AG20443 (cell line): ENCODE measurements at regions not wholly inside any gene's neighbourhood (a gene's known extent, or its start where the extent isn't known, plus 50 kb on each side); places are given as distances from the start of the nearest gene placed in this dataset.
A peak's percentile ranks its signal among the peaks of the same experiment; 100 is the strongest.

Experiments
- DNase-seq: peaks from one replicate; pipeline ENCODE4 v3.0.0; 2012; ENCODE audit warnings: low spot score, mixed read lengths

DNA sequence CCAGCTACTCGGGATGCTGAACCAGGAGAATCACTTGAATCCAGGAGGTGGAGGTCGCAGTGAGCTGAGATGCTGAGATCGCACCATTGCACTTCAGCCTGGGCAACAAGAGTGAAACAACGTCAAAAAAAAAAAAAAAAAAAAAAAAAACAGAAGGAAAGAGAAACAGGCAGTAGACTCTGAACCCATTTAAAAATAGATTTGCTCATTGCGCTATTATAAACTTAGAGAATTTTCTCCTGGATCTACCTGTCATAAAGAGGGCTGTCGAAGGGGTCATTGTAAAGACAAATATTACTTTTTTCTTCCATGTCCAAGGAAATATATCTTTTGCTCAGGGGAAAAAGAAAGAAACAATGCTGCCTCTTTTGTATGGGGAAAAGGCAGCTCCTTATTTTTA, 425.0 kb upstream of the ID2 start:
- DNase-seq = no peak

DNA sequence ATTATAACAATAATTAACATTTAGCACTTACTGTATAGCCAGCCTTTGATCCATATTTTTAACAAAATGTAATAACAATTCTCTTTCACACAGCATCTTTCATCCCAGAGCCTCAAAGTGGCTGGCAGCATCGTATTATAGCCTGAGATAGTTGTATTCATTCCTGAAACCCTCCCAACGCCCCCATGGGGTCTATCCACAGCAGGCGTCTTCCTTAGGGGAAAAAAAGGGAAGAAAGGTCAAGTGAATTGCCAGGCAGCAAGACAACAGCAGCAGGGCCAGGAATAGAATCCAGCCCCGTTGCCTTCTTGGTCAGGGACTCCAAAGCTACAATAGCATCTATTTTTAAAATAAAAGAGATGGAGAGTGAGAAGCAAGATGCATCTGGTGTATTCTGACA, 424.4 kb upstream of the ID2 start:
- DNase-seq = no peak

DNA sequence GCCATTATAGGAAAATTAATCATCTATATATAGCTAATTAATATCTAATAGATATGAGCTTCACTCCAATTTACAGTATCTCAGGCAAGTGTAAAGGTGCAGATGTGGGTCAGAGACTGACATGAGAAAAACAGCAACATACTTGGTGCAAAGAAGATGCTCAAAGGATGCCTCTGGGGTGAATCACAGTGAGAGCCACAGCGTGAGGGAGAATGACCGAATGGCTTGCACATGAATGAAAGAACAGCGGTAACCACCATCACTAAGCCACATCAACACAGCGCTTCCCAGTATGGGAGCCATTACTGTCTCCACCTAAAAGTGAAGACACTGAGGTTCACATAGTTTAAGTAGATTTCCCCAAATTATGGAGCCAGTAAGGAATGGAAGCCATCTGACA, 423.4 kb upstream of the ID2 start:
- no peak for DNase-seq

DNA sequence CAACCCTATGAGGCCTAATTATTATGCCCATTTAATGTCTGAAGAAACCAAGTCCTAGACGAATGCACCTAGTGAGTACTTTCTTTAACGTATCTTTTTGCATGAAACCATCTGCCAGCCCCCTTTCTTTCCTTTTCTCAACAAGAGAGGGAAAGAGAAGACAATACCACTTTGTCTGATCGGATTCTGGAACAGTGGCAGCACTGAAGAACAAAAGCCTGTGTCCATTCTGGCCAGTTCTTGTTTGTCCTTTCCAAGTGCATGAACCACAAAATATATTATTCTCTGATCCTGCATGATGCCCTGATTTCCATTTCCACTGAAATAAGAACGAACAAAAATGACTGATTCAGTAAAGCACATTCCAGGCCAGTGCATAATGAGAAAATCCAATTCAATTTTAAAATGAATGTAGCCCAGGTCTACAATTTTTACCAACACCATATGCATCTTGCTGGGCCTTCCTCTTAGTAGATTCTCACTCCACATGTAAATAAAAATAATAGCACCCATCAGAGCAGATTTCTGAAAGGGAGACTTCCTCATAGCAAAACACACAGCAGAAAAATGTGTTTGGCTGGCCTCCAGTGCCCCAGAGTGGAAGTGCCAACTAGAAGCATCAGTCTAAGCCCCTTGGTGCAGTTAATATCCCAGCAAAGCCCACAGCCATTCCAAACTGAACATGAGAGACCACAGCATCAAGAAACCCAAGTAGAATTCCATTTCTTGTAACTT, 422.6 kb upstream of the ID2 start:
- DNase-seq = no peak

DNA sequence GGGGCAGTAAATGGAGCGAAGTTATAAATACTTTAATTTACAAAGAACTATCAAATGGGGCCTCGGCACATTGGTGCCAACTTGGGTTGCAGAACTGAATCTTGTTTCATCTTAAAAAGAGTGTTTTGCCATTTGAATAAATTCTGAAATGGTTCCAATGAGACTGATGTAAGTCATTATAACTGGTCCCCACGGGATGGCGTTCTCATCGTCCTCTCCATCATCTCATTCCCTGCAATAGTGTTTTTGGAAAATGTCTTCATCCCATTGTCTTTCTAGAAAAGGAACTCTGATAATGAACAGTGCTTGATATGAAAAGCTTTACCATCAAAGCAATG, 422.0 kb upstream of the ID2 start:
- DNase-seq = no peak

DNA sequence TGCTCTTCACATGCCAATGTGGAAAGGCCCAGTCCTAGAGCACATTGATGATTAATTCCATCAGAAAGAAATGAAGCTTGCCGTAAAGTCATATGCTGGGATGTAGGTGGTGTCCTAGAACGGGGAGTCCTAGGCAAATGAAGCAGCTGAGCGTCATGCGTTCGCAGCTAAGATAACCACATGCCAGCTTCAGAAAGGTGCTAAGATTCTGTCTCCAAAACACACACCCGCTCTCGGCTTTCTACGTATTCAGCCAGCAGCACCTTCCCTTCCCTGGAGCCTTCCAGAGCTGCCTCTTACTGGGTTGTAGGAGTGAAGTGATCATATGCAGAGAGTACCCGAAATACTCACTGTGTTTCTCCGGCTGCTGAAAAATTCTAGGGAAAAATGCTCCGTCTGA, 421.6 kb upstream of the ID2 start:
- DNase-seq = no peak

DNA sequence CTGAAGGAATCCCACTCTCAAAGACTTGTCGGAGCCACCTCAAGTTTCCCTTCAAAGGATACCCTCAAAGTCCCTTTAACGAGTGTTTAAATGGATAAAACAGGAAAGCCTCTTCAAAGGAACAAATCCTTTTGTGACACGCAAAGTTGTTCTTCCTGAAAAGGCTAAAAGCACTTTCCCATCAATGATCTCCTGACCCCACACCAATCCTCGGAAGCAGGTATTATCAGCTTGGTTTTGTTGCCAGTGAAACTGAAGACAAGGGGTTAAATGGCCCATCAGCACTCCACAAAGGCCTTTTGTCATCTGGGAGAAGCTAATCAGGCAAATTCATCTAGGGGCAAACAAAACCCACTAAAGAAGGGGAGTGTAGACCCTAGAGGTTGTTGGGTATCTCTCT, 418.0 kb upstream of the ID2 start:
- DNase-seq = no peak

DNA sequence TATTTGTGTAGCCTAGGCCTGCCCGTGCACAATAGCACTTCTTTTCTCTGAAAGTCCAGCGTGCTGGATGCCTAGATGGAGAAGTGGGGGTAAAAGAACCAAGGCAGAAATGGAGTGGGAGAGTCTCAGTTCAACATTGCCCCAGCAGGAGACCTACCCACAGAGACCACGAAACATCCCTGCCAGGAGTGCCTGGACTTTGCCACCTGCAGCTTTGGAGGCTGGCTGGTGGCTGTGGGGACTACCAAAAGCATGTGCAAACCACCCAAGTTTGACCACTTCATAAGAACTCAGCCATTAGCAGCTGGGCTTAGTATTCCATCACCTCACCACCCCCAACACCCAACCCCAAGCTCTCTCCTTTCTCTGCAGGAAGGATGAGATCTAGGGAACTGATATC, 416.9 kb upstream of the ID2 start:
- no peak for DNase-seq

DNA sequence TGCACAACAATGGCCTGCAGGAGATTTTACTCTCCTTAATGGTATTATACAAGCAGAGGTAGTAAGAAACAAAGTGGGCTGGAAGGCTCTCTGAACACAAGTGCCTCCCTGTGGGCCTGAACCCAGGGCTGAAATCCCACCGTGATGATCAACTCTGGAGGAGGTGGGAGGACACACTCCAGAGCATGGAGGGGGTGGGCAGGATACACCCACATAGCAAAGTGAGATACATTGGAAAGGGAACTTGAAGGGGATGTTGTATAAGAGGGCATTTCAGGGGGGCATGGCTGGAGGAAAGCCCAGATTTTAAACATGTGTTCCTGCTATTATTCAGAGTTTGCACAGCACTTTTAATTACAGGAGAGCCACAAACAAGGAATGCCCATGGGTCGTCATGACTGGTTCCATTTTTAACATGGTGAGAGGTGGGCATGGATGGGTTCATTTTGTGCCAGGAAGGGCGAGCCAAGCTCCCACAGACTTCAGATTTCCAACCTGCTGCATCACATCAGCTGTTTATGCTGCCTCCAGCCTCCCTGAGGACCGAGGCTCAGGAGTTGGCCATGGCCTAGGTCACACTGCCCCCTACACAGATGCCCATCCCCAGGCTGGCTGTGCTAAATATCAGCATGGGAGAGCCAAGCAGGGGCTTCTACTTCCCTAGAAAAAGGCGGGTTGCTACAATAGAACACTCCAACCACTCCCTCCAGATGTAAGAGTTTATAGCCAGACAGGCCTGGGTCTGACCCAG, 416.2 kb upstream of the ID2 start:
- no peak for DNase-seq

DNA sequence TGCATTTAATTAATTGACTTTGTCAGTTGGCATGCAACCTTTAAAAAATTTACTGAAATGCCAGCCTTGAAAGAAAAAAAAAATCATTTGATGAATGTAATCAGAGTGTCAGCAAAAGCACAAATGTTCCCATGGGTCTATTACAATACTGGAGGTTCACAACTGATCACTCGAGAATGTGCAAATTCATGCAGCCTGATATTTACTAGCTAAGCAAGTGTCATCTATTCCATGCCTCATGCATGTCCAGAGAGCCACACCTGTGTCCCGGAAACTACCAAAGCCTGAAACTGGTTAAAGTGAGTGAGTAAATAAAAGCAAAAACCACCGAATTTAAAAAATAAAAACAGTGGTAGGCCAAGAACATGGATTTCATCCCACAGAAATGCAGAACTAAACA, 415.3 kb upstream of the ID2 start:
- no peak for DNase-seq

DNA sequence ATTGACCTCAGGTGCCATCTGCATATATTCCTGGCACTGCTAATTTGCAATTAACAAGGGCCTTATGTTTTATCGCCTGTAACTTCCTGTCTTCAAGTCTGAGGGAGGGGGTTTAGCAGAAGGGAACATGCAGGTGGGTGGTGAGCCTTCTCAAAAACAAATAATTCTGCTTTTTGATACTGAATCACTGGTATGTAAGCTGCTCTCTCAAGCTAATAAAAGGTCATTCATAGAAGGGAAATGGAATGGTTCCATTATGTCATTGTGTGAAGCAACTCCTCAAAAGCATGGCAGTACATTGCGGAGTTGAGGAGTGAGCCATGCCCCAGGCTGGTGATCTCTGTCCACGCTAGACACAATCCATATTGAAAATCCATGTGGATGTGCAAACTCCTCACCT, 414.8 kb upstream of the ID2 start:
- DNase-seq = no peak

DNA sequence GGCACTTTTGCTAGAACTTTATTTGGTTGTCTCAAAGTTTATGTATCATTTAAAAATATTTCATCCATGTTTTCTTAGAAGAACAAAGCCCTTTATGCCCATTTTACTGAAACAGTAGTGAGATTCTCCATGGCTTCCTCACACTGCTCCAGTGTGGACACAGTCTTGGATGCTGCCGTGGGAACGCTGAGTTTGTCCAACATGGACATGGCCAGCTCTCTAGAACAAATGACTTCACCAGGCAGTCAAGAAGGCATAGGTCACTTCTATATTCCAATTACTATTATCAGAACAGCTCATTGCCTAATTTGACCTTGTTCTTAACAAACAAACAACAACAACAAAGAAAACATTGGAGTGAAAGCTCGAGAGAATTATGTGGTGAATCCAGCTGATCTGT, 414.1 kb upstream of the ID2 start:
- DNase-seq = no peak

DNA sequence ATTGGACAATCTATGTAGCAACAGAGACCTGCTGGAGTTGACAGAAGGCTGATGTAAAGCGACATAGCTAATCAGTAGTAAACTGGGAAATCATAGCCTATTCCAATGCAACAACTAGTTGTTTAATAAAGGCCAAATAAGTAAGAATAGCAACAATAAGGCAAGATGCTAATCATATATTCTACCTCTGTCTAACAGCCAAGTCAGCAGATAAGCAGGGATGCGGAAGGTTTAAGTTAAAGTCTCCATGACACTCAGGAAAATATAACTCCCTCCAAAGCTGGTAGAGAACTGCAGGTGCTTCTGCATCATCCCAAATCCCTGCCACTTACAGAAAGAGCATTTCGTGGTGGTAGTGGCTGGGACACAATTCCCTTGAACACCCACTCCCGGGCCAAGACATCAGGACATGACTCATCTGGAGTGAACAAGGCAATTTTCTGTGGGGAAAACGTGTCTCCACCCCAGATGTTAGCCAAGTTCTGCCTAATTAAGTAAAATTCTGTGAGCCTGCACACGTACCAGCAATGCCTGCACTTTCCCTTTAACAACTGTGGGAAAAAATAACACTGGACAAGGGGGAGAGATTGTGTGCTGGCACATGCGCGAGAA, 413.6 kb upstream of the ID2 start:
- DNase-seq = peak; percentile 75

DNA sequence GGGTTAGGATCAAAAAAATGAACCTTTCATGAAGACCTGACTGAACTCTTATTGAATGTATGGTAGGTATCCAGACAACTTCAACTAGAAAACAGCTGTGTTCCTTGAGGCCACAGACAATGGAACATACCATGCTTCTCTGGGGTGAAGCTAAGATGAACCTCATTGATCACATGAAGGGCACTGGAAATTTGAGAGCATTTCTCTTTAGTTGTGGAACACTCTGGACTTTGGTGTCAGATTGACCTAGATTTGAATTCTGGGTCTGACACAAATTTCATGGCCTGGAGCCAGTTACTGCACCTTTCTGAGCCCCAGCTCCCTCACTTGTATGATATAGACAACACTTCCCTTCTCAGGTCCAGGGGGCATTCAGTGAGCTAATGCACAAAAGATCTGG, 411.2 kb upstream of the ID2 start:
- DNase-seq = no peak

DNA sequence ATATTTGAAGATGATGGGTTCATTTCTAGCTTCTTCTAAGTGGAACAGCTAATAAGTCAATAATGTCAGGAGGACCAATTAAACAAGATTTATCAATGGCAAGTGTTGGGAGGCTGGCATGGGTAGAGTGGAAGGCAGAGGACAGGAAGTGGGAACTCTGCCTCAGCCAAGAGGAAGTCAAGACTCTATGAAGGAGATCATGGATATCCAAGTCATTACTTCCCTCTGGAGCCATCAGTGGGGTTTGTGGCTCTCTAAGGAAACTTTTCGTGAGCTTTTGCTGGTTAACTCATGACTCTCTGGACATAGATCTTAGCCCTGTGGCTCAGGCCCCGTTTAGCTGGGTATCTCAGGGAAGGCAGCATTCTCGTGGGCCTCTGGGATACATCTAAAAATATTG, 410.4 kb upstream of the ID2 start:
- DNase-seq = no peak

DNA sequence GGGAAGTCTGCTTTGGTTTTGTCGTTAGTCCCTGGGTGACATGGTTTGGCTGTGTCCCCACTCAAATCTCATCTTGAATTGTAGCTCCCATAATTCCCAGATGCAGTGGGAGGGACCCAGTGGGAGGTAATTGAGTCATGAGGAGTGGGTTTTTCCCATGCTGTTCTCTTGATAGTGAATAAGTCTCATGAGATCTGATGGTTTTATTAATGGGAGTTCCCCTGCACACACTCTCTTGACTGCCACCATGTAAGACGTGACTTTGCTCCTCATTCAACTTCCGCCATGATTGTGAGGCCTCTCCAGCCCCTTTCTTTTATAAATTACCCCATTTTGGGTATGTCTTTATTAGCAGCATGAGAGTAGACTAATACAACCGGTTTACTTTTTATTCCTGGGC, 405.8 kb upstream of the ID2 start:
- DNase-seq = no peak

DNA sequence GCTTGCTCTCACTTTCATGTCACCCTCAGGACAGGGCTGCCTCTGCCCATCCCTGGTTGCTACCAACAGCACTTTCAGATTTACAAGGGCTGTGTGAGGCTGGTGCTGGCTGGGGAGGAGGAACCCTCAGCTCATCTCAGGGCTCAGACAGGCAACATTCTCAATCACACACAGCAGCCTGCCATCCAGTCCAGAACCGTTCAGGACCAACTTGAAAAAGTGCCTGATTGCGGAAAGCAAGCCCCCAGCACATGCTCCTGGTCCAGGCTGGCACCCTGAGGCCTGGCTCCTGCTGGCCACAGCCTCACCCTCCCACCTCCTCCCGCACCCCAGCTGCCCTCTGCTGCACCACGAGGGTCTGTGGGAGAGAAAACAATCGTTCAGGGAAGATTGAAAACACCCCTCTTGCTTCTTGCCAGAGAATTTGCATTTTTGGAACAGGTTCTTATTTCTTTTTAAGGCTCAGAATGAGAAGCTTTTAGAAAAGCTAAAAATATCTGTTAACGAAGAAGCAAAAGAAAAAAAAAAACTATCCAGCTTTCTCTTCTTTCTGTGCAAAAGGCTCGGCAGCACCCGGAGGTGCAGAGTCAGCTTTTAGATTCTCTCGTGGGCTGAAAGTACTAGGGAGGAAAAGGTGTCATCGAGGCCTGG, 403.8 kb upstream of the ID2 start:
- no peak for DNase-seq

DNA sequence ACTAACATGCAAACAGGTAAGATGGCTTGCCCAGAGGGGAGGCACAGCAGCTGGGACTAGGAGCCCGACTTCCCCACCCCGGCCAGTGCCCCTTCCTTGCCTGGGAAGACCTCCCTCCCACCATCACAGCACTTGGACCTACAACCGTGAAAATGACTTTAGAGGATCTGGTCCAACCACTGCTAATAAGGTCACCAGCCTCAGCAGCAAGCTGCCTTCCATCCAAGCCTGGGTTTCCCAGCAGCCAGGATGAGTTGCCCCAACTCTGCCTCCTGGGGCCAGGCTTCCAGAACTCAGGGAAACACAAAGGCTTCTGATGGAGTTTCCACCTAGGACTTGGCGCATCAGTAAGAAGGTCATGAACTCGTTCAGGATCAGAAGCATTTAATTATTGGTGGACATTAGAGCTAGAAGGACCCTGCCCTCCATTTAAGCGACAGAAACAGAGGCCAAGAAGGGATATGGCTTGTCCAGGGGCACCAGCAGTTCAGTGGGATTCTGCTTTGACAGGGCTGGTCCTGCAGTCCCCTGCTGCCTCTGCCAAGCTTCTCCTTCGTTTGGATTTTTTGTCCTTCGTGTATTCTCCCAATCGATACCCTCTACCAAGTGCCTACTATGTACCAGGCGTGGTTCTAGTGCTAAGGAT, 403.0 kb upstream of the ID2 start:
- no peak for DNase-seq

DNA sequence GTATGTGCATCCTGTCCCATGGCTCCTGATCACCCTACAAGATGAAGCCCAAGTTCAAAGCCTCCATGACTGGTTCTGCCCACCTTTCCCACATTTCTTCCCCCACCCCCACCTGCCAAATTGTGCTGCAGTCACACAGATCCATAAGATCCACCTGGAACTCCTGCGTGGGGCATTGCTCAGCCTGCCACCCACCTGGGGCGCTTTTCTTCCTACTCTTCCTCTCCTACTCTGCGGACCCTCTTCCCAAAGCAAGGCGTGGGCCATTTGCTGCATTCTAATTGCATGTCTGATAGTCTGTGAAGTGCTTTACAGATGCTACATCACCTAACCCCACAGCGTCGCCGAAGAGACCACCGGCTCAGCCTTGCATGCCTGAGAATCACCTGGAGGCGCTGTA, 402.4 kb upstream of the ID2 start:
- DNase-seq = no peak

DNA sequence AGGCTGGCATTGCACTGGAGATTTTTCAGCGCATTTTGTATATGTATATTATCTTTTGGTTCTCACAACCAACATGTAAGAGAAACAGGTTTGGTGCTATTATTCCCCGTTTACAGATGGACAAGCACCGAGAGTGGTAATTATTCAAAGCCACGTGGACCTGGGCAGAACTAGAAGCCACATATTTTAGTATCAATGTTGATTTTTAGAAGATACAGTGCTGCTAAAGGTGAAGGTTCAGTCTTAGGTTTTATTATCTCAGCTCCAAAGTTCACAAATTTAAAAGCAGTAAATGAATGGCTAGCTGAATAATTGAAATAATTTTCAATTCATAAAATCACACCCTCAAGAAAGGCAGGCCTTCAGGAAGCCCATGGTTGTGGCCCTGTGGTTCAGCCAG, 400.6 kb upstream of the ID2 start:
- no peak for DNase-seq

DNA sequence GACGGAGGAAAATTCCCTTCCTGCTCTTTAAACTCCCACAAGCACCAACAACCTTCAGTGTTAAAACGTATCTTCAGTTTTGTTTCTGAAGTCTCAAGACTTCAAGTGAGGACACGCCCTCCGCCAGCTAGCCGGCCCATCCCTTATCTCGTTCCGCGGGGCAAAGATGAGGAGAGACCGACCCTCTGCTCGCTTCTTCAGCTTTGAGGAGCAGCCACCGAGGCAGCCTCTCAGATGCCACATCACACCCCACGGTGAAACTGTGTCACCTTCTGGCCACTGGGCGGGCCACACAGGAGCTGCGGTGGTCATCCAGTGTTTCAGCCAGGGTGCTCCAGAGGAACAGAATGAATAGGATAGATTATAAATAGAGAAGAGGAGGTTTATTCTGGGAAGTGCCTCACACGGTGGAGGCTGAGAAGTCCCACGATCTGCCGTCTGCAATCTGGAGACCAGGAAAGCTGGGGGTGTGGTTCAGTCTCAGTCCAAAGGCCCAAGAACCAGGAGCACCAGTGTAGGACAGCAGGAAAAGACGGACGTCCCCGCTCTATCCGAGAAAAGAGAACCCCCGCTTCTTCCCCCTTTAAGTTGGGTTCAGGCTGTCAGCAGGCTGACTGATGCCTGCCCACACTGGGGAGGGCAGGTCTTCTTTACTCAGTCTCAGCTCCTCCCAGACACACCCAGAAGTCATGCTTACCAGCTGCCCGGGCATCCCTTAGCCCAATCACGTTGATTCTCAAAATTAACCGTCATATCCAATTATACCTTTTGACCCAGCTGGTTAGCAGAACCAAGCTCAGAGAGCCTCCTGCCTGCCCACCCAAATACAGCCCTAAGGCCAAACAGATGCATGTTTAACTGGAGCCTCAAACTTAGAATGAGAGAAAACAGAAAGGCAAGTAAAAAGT, 399.7 kb upstream of the ID2 start:
- no peak for DNase-seq

DNA sequence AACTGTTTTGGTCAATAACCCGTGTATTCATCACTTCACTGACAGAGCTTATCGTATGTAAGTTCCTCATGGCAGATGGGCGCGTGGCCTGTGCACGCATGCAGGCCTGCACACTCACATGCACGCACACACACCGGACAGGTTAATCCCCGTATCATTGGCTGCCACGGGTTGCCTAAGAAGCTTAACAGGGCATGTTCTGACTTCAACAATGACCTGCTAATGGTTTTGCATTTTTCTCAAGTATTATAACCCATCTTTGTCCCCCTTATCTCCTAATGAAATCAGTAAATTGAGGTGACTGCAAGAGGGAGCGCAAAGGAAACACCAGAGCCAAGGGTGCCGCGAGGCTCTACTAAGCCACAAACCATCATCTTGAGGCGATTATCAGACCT, 399.0 kb upstream of the ID2 start:
- no peak for DNase-seq
